ENCODE measurements at regions not wholly inside any gene's neighbourhood (a gene's known extent, or its start where the extent isn't known, plus 50 kb on each side); places are given as distances from the start of the nearest gene placed in this dataset.

DNA sequence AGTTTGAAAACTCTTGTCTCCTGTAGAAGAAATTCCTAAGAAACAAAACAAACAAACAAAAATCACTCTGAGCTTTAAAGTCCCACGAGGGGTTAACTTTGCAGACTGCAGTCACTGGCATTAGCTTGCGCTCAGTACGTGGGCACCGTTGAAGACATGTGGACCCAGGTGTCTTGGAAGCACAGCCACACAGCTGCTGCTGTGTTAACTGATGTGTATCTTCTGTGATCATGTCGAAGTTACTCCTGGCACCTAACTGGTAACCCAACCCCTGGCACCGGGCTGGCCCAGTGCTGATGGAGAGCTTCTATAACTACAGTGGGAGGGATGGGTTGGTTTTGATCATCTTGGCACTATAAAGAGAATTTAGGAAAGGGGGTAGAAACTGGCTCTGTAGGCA lies 51.6 kb upstream of the FHL2 start:
- no peak for DNase-seq (ENCODE audit: low spot score)

DNA sequence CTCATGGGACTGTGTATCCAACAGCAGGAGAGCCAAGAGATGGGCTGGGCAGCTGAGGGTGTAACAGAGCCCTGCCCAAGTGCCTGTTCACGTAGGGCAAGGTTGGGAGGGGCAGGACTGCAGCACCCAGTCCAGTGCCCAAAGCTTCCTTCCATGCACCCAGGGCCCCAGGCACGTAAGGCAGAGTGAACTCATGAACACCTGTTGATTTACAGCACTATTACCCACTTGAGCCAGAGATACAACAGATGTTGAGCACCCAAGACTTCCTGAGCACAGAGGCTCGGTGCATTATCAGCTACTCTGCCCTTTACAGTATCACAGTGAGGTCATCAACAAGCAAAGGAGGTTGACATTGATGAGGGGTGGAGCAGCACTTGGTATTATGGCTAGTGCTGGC lies 50.2 kb upstream of the FHL2 start:
- no peak for DNase-seq (ENCODE audit: low spot score)

Data from activated CD4-positive, alpha-beta T cell treated with anti-CD3 and anti-CD28 coated beads, Interleukin-2, Interleukin-4, amounts not matched to agents 100 ng/mL and 50 ng/mL, durations not matched to agents 16 hours and 8 hours (primary cell).